HCT116 (cell line): ENCODE measurements at regions not wholly inside any gene's neighbourhood (a gene's known extent, or its start where the extent isn't known, plus 50 kb on each side); places are given as distances from the start of the nearest gene placed in this dataset.

Experiments used
- ATAC-seq: fragments of 200-7000 bp; cut with Tn5 transposase; 2 replicates; pipeline ENCODE4 v1.9.1; 2020; ENCODE audit warnings: mild to moderate bottlenecking, moderate library complexity
- BruUV-seq: library from RNA; stranded (reverse); fragments of 400-500 nt; replicated peaks from 2 replicates; lab custom pipeline; 2021; lab: Mats Ljungman, UMichigan
- CTCF ChIA-PET: fragments of 300-600 bp; sonication (Branson Sonifier 250); formaldehyde crosslinking; loops from one replicate; lab custom pipeline; 2021; ENCODE audit warnings: antibody characterized with exemption; lab: Charles Lee
- POLR2A ChIA-PET: fragments of 300-600, 350-600 bp; sonication (Branson Sonifier 250); formaldehyde crosslinking; loops from one replicate; lab custom pipeline; 2021; ENCODE audit warnings: antibody characterized with exemption; lab: Charles Lee
- RAD21 ChIA-PET, 2 experiments: fragments of 300-600 bp; sonication (Branson Sonifier 250); formaldehyde crosslinking; loops; one replicate each; lab custom pipeline; 2023; ENCODE audit warnings: low total read pairs in 2 of 2; ENCODE audit not compliant: uncharacterized antibody in 2 of 2, unreplicated experiment in 2 of 2, low non-redundant PET in 1 of 2; lab: Charles Lee
- DNase-seq: peaks from one replicate; pipeline ENCODE4 v3.0.0-alpha.2; 2010; ENCODE audit warnings: low read depth, low spot score
- H2AFZ ChIP-seq: fragments of 200-600 bp; shearing (Covaris generic), sonication (generic); 2 replicates; pipeline ENCODE4 v1.6.1; 2017; ENCODE audit warnings: low read depth, mixed run types, mixed read lengths, antibody characterized with exemption, low read length; ENCODE audit not compliant: poor library complexity, severe bottlenecking
- H3K27ac ChIP-seq: 2 replicates; pipeline ENCODE4 v1.5.1; 2012; ENCODE audit warnings: low read depth, low read length
- H3K27me3 ChIP-seq: fragments of 200-600 bp; sonication (generic); 2 replicates; pipeline ENCODE4 v1.6.1; 2016; ENCODE audit warnings: mixed run types, low read length, mixed read lengths; ENCODE audit not compliant: insufficient read depth
- H3K36me3 ChIP-seq, 2 experiments: fragments of 200-500 bp in 1 of 2; fragments of 200-600 bp in 1 of 2; sonication (Bioruptor generic) in 1 of 2; sonication (generic) in 1 of 2; 2 replicates each; pipeline versions ENCODE4 v1.5.1 to v1.6.1; 2014 to 2016; ENCODE audit warnings: low read length in 2 of 2, inconsistent platforms in 1 of 2, mixed read lengths in 1 of 2, mixed run types in 1 of 2; ENCODE audit not compliant: insufficient read depth in 2 of 2, control insufficient read depth in 1 of 2
- H3K4me1 ChIP-seq, 2 experiments: fragments of 200-600 bp in 1 of 2; sonication (generic) in 1 of 2; 2 replicates each; pipeline versions ENCODE4 v1.5.1 to v1.6.1; 2012 to 2017; ENCODE audit warnings: low read length in 2 of 2, inconsistent platforms in 1 of 2, mild to moderate bottlenecking in 1 of 2, mixed read lengths in 1 of 2, mixed run types in 1 of 2, moderate library complexity in 1 of 2; ENCODE audit not compliant: insufficient read depth in 2 of 2, control insufficient read depth in 1 of 2
- H3K4me2 ChIP-seq: fragments of 200-600 bp; sonication (generic); 2 replicates; pipeline ENCODE4 v1.6.1; 2017; ENCODE audit warnings: mixed run types, low read length, mixed read lengths
- H3K4me3 ChIP-seq, 2 experiments: fragments of 200-600 bp in 1 of 2; sonication (generic) in 1 of 2; replicated peaks in 1 of 2; 2 replicates each; pipeline ENCODE4 v1.5.1; 2011 to 2016; ENCODE audit warnings: low read length in 2 of 2, control low read depth in 1 of 2, low read depth in 1 of 2, mild to moderate bottlenecking in 1 of 2, mixed read lengths in 1 of 2, mixed run types in 1 of 2
- H3K79me2 ChIP-seq: fragments of 200-600 bp; sonication (generic); 2 replicates; pipeline ENCODE4 v1.6.1; 2017; ENCODE audit warnings: mild to moderate bottlenecking, mixed run types, low read length, moderate library complexity, mixed read lengths; ENCODE audit not compliant: insufficient read depth
- H3K9ac ChIP-seq: fragments of 200-600 bp; sonication (generic); 2 replicates; pipeline ENCODE4 v1.6.1; 2016; ENCODE audit warnings: low read length, mixed read lengths
- H3K9me2 ChIP-seq: fragments of 200-600 bp; sonication (generic), shearing (Covaris generic); 2 replicates; pipeline ENCODE4 v1.6.1; 2017; ENCODE audit warnings: mixed run types, mild to moderate bottlenecking, moderate library complexity; ENCODE audit not compliant: insufficient read depth
- H3K9me3 ChIP-seq, 2 experiments: fragments of 200-500 bp in 1 of 2; fragments of 200-600 bp in 1 of 2; sonication (Bioruptor generic) in 1 of 2; sonication (generic) in 1 of 2; 2 replicates each; pipeline ENCODE4 v1.6.1; 2014 to 2017; ENCODE audit warnings: low read length in 2 of 2, mixed read lengths in 2 of 2, inconsistent platforms in 1 of 2, low read depth in 1 of 2, mild to moderate bottlenecking in 1 of 2, mixed run types in 1 of 2, moderate library complexity in 1 of 2; ENCODE audit not compliant: control insufficient read depth in 1 of 2, insufficient read depth in 1 of 2
- H4K20me1 ChIP-seq: fragments of 200-600 bp; sonication (generic), shearing (Covaris generic); 2 replicates; pipeline ENCODE4 v1.6.1; 2017; ENCODE audit warnings: mixed run types, mild to moderate bottlenecking, moderate library complexity; ENCODE audit not compliant: insufficient read depth
- CBX3 ChIP-seq: IDR thresholded peaks from 2 replicates; pipeline ENCODE4 v1.6.1; 2012; ENCODE audit warnings: low read depth
- EGR1 ChIP-seq: IDR thresholded peaks from 2 replicates; pipeline ENCODE4 v1.6.1; 2012; ENCODE audit warnings: low read depth
- ELF1 ChIP-seq: IDR thresholded peaks from 2 replicates; pipeline ENCODE4 v1.6.1; 2012; ENCODE audit warnings: low read depth, borderline replicate concordance
- FOSL1 ChIP-seq: IDR thresholded peaks from 2 replicates; pipeline ENCODE4 v1.6.1; 2012; ENCODE audit warnings: low read depth
- RAD21 ChIP-seq: IDR thresholded peaks from 2 replicates; pipeline ENCODE4 v1.6.1; 2012; ENCODE audit warnings: low read depth, mild to moderate bottlenecking
- SP1 ChIP-seq: IDR thresholded peaks from 2 replicates; pipeline ENCODE4 v1.6.1; 2012; ENCODE audit warnings: low read depth
- SRF ChIP-seq: IDR thresholded peaks from 2 replicates; pipeline ENCODE4 v1.6.1; 2012; ENCODE audit warnings: low read depth
- TCF7L2 ChIP-seq: IDR thresholded peaks from 2 replicates; pipeline ENCODE4 v1.7.0; 2011; ENCODE audit warnings: borderline replicate concordance, inconsistent platforms; ENCODE audit not compliant: insufficient read depth, insufficient read length; ENCODE audit errors: extremely low read depth
- YY1 ChIP-seq: IDR thresholded peaks from 2 replicates; pipeline ENCODE4 v1.6.1; 2011; ENCODE audit warnings: low read length, low read depth, moderate library complexity, mild to moderate bottlenecking; ENCODE audit not compliant: insufficient replicate concordance; ENCODE audit errors: extremely low read depth
- ZNF274 ChIP-seq: fragments of 200-500 bp; sonication (Bioruptor generic); IDR thresholded peaks from 2 replicates; pipeline ENCODE4 v1.6.1; 2014; ENCODE audit warnings: mild to moderate bottlenecking, low read depth, low read length, inconsistent platforms
- intact Hi-C: fragments of 100-400 bp; cut with micrococcal nuclease; formaldehyde crosslinking; loops from 2 replicates; pipeline ENCODE4 v1.10.0; 2022
- TF ChIP-seq, protein P1 (sequence below): IDR thresholded peaks from 2 replicates; pipeline ENCODE4 v1.6.1; 2012; ENCODE audit warnings: low read depth
- TF ChIP-seq, protein P2 (sequence below), 3 experiments: fragments of 200-600 bp in 1 of 3; sonication (generic) in 1 of 3; IDR thresholded peaks in 2 of 3; conservative IDR thresholded peaks in 1 of 3; 2 replicates each; pipeline ENCODE4 v1.5.1; 2012 to 2017; ENCODE audit warnings: low read depth in 2 of 3, low read length in 2 of 3, antibody characterized with exemption in 1 of 3, borderline replicate concordance in 1 of 3, control low read depth in 1 of 3, mild to moderate bottlenecking in 1 of 3, mixed read lengths in 1 of 3, mixed run types in 1 of 3, moderate library complexity in 1 of 3; ENCODE audit not compliant: insufficient read depth in 1 of 3

DNA sequence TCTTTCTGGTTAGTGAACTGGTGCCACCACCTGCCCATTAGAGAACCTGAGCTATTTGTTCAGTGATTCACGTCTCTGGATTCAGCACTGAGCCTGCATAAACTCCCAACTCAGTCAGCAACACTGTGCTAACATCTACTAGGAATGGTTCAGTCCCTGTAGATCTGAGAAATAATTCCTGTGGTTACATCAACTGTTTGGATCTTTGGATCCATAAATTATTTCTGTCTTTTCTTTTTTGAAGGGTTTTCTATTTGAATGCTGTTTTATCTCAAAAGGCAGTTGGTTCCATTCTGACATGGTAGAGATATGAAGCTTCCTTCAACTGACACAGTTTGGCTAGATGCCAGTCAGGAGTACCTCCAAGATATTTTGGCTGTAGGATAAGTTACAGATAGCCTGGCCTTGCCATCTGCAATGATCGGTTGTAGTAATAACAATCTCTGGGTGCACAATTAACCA is 125.9 kb downstream of the TRMT11 start:
- H3K27ac ChIP-seq, result no peak overlapping the region
- intact Hi-C loops, result no loop called here
- H3K4me2 ChIP-seq, result no peak overlapping the region
- no peaks in the 10 kb centered on the region for H3K79me2 ChIP-seq
- no peak overlapping the region for H3K9ac ChIP-seq
- no peak for DNase-seq
- no peaks in the 10 kb centered on the region for H4K20me1 ChIP-seq
- H3K4me1 ChIP-seq, result no peaks in the 10 kb centered on the region
- H3K4me3 ChIP-seq, result no peak overlapping the region
- no TSS peak for BruUV-seq
- ATAC-seq, result no peak
- ChIA-PET RAD21 (no interaction called here), CTCF (no interaction called here), POLR2A (no interaction called here)
- no peaks in the 10 kb centered on the region for H3K36me3 ChIP-seq
- H3K9me2 ChIP-seq, result no peaks in the 10 kb centered on the region
- H3K27me3 ChIP-seq, result no peaks in the 10 kb centered on the region
- TF ChIP-seq, protein P1, sequence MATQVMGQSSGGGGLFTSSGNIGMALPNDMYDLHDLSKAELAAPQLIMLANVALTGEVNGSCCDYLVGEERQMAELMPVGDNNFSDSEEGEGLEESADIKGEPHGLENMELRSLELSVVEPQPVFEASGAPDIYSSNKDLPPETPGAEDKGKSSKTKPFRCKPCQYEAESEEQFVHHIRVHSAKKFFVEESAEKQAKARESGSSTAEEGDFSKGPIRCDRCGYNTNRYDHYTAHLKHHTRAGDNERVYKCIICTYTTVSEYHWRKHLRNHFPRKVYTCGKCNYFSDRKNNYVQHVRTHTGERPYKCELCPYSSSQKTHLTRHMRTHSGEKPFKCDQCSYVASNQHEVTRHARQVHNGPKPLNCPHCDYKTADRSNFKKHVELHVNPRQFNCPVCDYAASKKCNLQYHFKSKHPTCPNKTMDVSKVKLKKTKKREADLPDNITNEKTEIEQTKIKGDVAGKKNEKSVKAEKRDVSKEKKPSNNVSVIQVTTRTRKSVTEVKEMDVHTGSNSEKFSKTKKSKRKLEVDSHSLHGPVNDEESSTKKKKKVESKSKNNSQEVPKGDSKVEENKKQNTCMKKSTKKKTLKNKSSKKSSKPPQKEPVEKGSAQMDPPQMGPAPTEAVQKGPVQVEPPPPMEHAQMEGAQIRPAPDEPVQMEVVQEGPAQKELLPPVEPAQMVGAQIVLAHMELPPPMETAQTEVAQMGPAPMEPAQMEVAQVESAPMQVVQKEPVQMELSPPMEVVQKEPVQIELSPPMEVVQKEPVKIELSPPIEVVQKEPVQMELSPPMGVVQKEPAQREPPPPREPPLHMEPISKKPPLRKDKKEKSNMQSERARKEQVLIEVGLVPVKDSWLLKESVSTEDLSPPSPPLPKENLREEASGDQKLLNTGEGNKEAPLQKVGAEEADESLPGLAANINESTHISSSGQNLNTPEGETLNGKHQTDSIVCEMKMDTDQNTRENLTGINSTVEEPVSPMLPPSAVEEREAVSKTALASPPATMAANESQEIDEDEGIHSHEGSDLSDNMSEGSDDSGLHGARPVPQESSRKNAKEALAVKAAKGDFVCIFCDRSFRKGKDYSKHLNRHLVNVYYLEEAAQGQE, result no peak
- TF ChIP-seq SRF, result no peak
- no peak for TF ChIP-seq TCF7L2
- TF ChIP-seq ELF1, result no peak
- TF ChIP-seq EGR1, result no peak
- TF ChIP-seq FOSL1, result no peak
- TF ChIP-seq YY1, result no peak
- TF ChIP-seq RAD21, result no peak
- no peak for TF ChIP-seq CBX3
- TF ChIP-seq ZNF274, result no peak
- TF ChIP-seq SP1, result no peak
- TF ChIP-seq, protein P2, sequence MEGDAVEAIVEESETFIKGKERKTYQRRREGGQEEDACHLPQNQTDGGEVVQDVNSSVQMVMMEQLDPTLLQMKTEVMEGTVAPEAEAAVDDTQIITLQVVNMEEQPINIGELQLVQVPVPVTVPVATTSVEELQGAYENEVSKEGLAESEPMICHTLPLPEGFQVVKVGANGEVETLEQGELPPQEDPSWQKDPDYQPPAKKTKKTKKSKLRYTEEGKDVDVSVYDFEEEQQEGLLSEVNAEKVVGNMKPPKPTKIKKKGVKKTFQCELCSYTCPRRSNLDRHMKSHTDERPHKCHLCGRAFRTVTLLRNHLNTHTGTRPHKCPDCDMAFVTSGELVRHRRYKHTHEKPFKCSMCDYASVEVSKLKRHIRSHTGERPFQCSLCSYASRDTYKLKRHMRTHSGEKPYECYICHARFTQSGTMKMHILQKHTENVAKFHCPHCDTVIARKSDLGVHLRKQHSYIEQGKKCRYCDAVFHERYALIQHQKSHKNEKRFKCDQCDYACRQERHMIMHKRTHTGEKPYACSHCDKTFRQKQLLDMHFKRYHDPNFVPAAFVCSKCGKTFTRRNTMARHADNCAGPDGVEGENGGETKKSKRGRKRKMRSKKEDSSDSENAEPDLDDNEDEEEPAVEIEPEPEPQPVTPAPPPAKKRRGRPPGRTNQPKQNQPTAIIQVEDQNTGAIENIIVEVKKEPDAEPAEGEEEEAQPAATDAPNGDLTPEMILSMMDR (IDR thresholded peaks at IDR 0.05 in 2 of 3, conservative IDR thresholded peaks at IDR 0.05 in 1 of 3; ENCODE audit: borderline replicate concordance in 1 of 3, insufficient read depth in 1 of 3, low read depth in 2 of 3, low read length in 2 of 3), result no peak
- no peak overlapping the region for H2AFZ ChIP-seq
- H3K9me3 ChIP-seq, result no peaks in the 10 kb centered on the region
